B cell (primary cell): ENCODE measurements at regions not wholly inside any gene's neighbourhood (a gene's known extent, or its start where the extent isn't known, plus 50 kb on each side); places are given as distances from the start of the nearest gene placed in this dataset.

Source experiments
- ATAC-seq: fragments of 200-7000 bp; cut with Tn5 transposase; one replicate; pipeline ENCODE4 v1.10.0; 2021; ENCODE audit warnings: low read depth, mild to moderate bottlenecking, moderate number of reproducible peaks, moderate library complexity
- CTCF ChIA-PET: fragments of 350-600 bp; sonication (Branson Sonifier 250); formaldehyde crosslinking; loops from one replicate; lab custom pipeline; 2021; ENCODE audit warnings: antibody characterized with exemption, inconsistent platforms; lab: Charles Lee
- POLR2A ChIA-PET: fragments of 350-600 bp; sonication (Branson Sonifier 250); formaldehyde crosslinking; loops from one replicate; lab custom pipeline; 2021; ENCODE audit warnings: antibody characterized with exemption; lab: Charles Lee
- DNase-seq: peaks from one replicate; pipeline ENCODE4 v3.0.0; 2013
- H2AFZ ChIP-seq: 2 replicates; pipeline ENCODE4 v1.6.1; 2012; ENCODE audit warnings: mild to moderate bottlenecking, low read depth, low read length; ENCODE audit not compliant: insufficient read depth, poor library complexity, severe bottlenecking
- H3K27ac ChIP-seq, 2 donors: 1 replicate in 1 of 2; 2 replicates in 1 of 2; pipeline ENCODE4 v1.5.1; 2012 to 2013; ENCODE audit warnings: low read length in 2 of 2, mild to moderate bottlenecking in 2 of 2, moderate library complexity in 1 of 2
- H3K27me3 ChIP-seq, 4 experiments: fragments of 200-600 bp in 1 of 4; sonication (generic) in 1 of 4; replicated peaks in 1 of 4; 1 replicate in 2 of 4; 2 replicates in 2 of 4; pipeline versions ENCODE4 v1.6.1 to v1.7.0; 2013 to 2016; ENCODE audit warnings: low read length in 3 of 4, mild to moderate bottlenecking in 2 of 4, mixed read lengths in 1 of 4, moderate library complexity in 1 of 4; ENCODE audit not compliant: insufficient read depth in 4 of 4, control insufficient read depth in 3 of 4; ENCODE audit errors: control extremely low read depth in 1 of 4
- H3K36me3 ChIP-seq, 2 experiments: replicated peaks in 1 of 2; 1 replicate in 1 of 2; 2 replicates in 1 of 2; pipeline versions ENCODE4 v1.6.1 to v1.7.1; 2013; ENCODE audit warnings: low read length in 1 of 2; ENCODE audit not compliant: insufficient read depth in 2 of 2, control insufficient read depth in 1 of 2; ENCODE audit errors: control extremely low read depth in 1 of 2, extremely low read depth in 1 of 2
- H3K4me1 ChIP-seq, 2 donors: fragments of 200-600 bp in 1 of 2; sonication (generic) in 1 of 2; 1 replicate in 1 of 2; 2 replicates in 1 of 2; pipeline versions ENCODE4 v1.5.1 to v1.6.1; 2013 to 2017; ENCODE audit warnings: low read length in 2 of 2; ENCODE audit not compliant: control insufficient read depth in 2 of 2, insufficient read depth in 2 of 2
- H3K4me2 ChIP-seq: replicated peaks from 2 replicates; pipeline ENCODE3; 2012; ENCODE audit warnings: mild to moderate bottlenecking, low read depth, low read length; ENCODE audit not compliant: poor library complexity, severe bottlenecking
- H3K4me3 ChIP-seq, 5 experiments: fragments of 200-600 bp in 1 of 5; sonication (generic) in 1 of 5; 1 replicate in 3 of 5; 2 replicates in 2 of 5; pipeline versions ENCODE4 v1.5.1 to v1.7.0; 2011 to 2016; ENCODE audit warnings: low read length in 4 of 5, mild to moderate bottlenecking in 4 of 5, low read depth in 2 of 5, control low read depth in 1 of 5, moderate library complexity in 1 of 5; ENCODE audit not compliant: insufficient read depth in 1 of 5; ENCODE audit errors: control extremely low read depth in 1 of 5, extremely low read depth in 1 of 5
- H3K79me2 ChIP-seq: fragments of 200-600 bp; sonication (generic); one replicate; pipeline ENCODE4 v1.6.0; 2016; ENCODE audit warnings: low read length; ENCODE audit not compliant: control insufficient read depth, insufficient read depth
- H3K9ac ChIP-seq: fragments of 200-600 bp; sonication (generic); 2 replicates; pipeline ENCODE4 v1.6.1; 2017; ENCODE audit warnings: mild to moderate bottlenecking, low read length, moderate library complexity
- H3K9me3 ChIP-seq, 3 donors: one replicate each; pipeline versions ENCODE4 v1.6.1 to v1.7.1; 2013; ENCODE audit warnings: low read length in 2 of 3; ENCODE audit not compliant: control insufficient read depth in 2 of 3, insufficient read depth in 1 of 3; ENCODE audit errors: control extremely low read depth in 1 of 3
- H4K20me1 ChIP-seq: 2 replicates; pipeline ENCODE4 v1.6.0; 2012; ENCODE audit warnings: mild to moderate bottlenecking, low read length; ENCODE audit not compliant: insufficient read depth, control insufficient read depth, poor library complexity, severe bottlenecking
- H3K27ac Mint-ChIP-seq: one replicate; pipeline ENCODE4 v1.8.0; 2021; ENCODE audit warnings: mixed read lengths
- H3K27me3 Mint-ChIP-seq: one replicate; pipeline ENCODE4 v1.8.0; 2021; ENCODE audit warnings: mixed read lengths
- H3K4me1 Mint-ChIP-seq: one replicate; pipeline ENCODE4 v1.8.0; 2021; ENCODE audit warnings: mixed read lengths
- H3K4me3 Mint-ChIP-seq: one replicate; pipeline ENCODE4 v1.8.0; 2021; ENCODE audit warnings: mixed read lengths
- H3K9me3 Mint-ChIP-seq: one replicate; pipeline ENCODE4 v1.8.0; 2022; ENCODE audit warnings: mixed read lengths; ENCODE audit not compliant: insufficient read depth
- CTCF ChIP-seq: fragments of 200-600 bp; IDR thresholded peaks from one replicate; pipeline ENCODE4 v1.8.0; 2022; ENCODE audit warnings: antibody characterized with exemption, mild to moderate bottlenecking
- EZH2 ChIP-seq: IDR thresholded peaks from 2 replicates; pipeline ENCODE4 v1.6.1; 2012; ENCODE audit warnings: borderline replicate concordance, low read depth, mild to moderate bottlenecking, moderate library complexity, low read length; ENCODE audit not compliant: insufficient read depth, poor library complexity, severe bottlenecking
- WGBS: methylation state at CpG from one replicate; pipeline ENCODE4 v1.1.5; 2013; ENCODE audit warnings: missing lambda C conversion rate; ENCODE audit not compliant: insufficient coverage; 5-methylcytosine and 5-hydroxymethylcytosine counted together
- intact Hi-C: fragments of 100-400 bp; cut with micrococcal nuclease; formaldehyde crosslinking; loops from one replicate; pipeline ENCODE4 v1.10.0; 2022

DNA sequence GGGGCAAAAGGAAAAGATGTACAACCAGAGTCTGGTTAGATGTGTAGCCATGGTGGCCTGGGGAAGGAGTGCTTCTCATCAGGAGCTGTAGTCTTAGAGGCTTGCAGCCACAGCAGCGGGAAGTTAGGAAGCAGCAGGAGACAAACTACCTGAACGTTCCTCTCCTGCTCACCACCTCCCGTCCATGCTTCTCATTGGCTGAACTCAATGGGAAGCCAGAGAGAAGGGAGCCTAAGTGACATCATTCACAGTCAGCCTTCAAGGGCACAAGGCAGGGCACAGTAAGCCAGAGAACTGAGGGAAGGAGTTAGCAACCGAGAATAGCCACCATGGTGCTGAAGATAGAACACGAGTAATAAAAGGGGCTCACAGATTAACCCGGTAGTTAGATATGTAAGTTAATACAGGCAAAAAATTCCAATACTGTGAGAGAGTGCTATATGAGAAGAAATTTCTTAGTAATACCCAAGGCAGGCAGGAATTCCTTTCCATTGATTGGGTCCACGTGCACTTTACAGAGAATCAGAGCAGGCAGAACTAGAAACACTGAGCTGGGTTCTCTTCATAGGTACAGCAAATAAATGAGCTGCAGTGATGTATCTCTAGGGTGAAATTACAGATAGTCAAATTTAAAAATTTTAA lies 391.5 kb upstream of the DACH1 start:
- H3K36me3 ChIP-seq, result no peaks in the 10 kb centered on the region
- ChIA-PET CTCF (no interaction called here), POLR2A (no interaction called here)
- H3K27ac Mint-ChIP-seq, result no peak overlapping the region
- no peaks in the 10 kb centered on the region for H3K4me1 ChIP-seq
- no peaks in the 10 kb centered on the region for H3K27me3 ChIP-seq
- H3K4me1 Mint-ChIP-seq, result no peaks in the 10 kb centered on the region
- DNase-seq (no peak), ATAC-seq (no peak)
- 100% methylated on average over 5 of the region's 7 CpGs for WGBS
- H3K9me3 ChIP-seq, result no peaks in the 10 kb centered on the region
- no peak overlapping the region for H3K4me3 ChIP-seq
- TF ChIP-seq CTCF (no peak), EZH2 (no peak)
- H3K9me3 Mint-ChIP-seq, result peaks cover 5% of the 10 kb centered on the region
- H3K4me3 Mint-ChIP-seq, result no peak overlapping the region
- no peak overlapping the region for H3K9ac ChIP-seq
- no peak overlapping the region for H3K27ac ChIP-seq
- intact Hi-C loops, result no loop called here
- H3K79me2 ChIP-seq, result no peaks in the 10 kb centered on the region
- no peak overlapping the region for H2AFZ ChIP-seq
- no peaks in the 10 kb centered on the region for H4K20me1 ChIP-seq
- no peaks in the 10 kb centered on the region for H3K27me3 Mint-ChIP-seq
- no peak overlapping the region for H3K4me2 ChIP-seq

GRCh38 chr13:72255908-72256307 lies 388.9 kb upstream of the DACH1 start:
- Histone ChIP-seq H3K36me3 (no peaks in the 10 kb centered on the region), H3K4me3 (no peak overlapping the region), H3K9me3 (no peaks in the 10 kb centered on the region), H3K79me2 (no peaks in the 10 kb centered on the region), H3K9ac (no peak overlapping the region), H3K27ac (no peak overlapping the region), H2AFZ (no peak overlapping the region), H4K20me1 (no peaks in the 10 kb centered on the region), H3K27me3 (no peaks in the 10 kb centered on the region), H3K4me1 (no peaks in the 10 kb centered on the region), H3K4me2 (no peak overlapping the region)
- Mint-ChIP-seq H3K27ac (no peak overlapping the region), H3K27me3 (no peaks in the 10 kb centered on the region), H3K9me3 (peaks cover 2% of the 10 kb centered on the region), H3K4me1 (no peaks in the 10 kb centered on the region), H3K4me3 (no peak overlapping the region)
- ATAC-seq (no peak), DNase-seq (no peak)
- TF ChIP-seq CTCF (no peak), EZH2 (no peak)
- POLR2A ChIA-PET, result no interaction called here
- CTCF ChIA-PET, result no interaction called here
- 55% methylated on average over 5 of the region's 7 CpGs for WGBS
- intact Hi-C loops, result no loop called here
